MCF 10A (cell line): ENCODE measurements at regions not wholly inside any gene's neighbourhood (a gene's known extent, or its start where the extent isn't known, plus 50 kb on each side); places are given as distances from the start of the nearest gene placed in this dataset.

Experiments
- BruUV-seq: library from RNA; stranded (reverse); fragments of 400-500 nt; replicated peaks from 2 replicates; lab custom pipeline; 2021; lab: Mats Ljungman, UMichigan
- CTCF ChIA-PET: fragments of 300-600 bp; sonication (Branson Sonifier 250); formaldehyde crosslinking; extraction: SDS; loops from one replicate; lab custom pipeline; 2021; ENCODE audit warnings: antibody characterized with exemption, inconsistent platforms; lab: Yijun Ruan, JAX
- POLR2A ChIA-PET: fragments of 300-600, 350-650 bp; sonication (Branson Sonifier 250); formaldehyde crosslinking; extraction: SDS; loops from one replicate; lab custom pipeline; 2020; ENCODE audit warnings: antibody characterized with exemption, inconsistent platforms; lab: Yijun Ruan, JAX
- DNase-seq: peaks from one replicate; pipeline ENCODE4 v3.0.0-alpha.2; 2018; ENCODE audit not compliant: unreplicated experiment
- H3K27ac Mint-ChIP-seq: one replicate; pipeline ENCODE4 v1.8.0; 2022; ENCODE audit warnings: mild to moderate bottlenecking, low read depth, mixed read lengths; ENCODE audit not compliant: unreplicated experiment
- H3K27me3 Mint-ChIP-seq: one replicate; pipeline ENCODE4 v1.8.0; 2022; ENCODE audit warnings: mixed read lengths; ENCODE audit not compliant: insufficient read depth, unreplicated experiment
- H3K36me3 Mint-ChIP-seq: one replicate; pipeline ENCODE4 v1.8.0; 2022; ENCODE audit warnings: mild to moderate bottlenecking, moderate library complexity, mixed read lengths; ENCODE audit not compliant: insufficient read depth, unreplicated experiment
- H3K4me1 Mint-ChIP-seq: one replicate; pipeline ENCODE4 v1.8.0; 2022; ENCODE audit warnings: mixed read lengths; ENCODE audit not compliant: insufficient read depth, unreplicated experiment
- H3K4me3 Mint-ChIP-seq: one replicate; pipeline ENCODE4 v1.8.0; 2022; ENCODE audit warnings: mild to moderate bottlenecking, moderate library complexity, mixed read lengths; ENCODE audit not compliant: unreplicated experiment
- H3K9me3 Mint-ChIP-seq: one replicate; pipeline ENCODE4 v1.8.0; 2022; ENCODE audit warnings: mixed read lengths; ENCODE audit not compliant: unreplicated experiment
- CTCF ChIP-seq: fragments of 200-600 bp; IDR thresholded peaks from one replicate; pipeline ENCODE4 v1.8.0; 2022; ENCODE audit warnings: antibody characterized with exemption, mild to moderate bottlenecking; ENCODE audit not compliant: unreplicated experiment
- intact Hi-C: fragments of 100-400 bp; cut with micrococcal nuclease; formaldehyde crosslinking; loops from 2 replicates; pipeline ENCODE4 v1.14.1; 2022

- no TSS peak for BruUV-seq
- H3K9me3 Mint-ChIP-seq: no peaks in the 10 kb centered on the region
- H3K4me3 Mint-ChIP-seq: no peak overlapping the region
- intact Hi-C loops: no loop called here
- TF ChIP-seq CTCF: no peak
- no peak for DNase-seq
- no peak overlapping the region for H3K27ac Mint-ChIP-seq
- no peaks in the 10 kb centered on the region for H3K27me3 Mint-ChIP-seq
- no peaks in the 10 kb centered on the region for H3K36me3 Mint-ChIP-seq
- POLR2A ChIA-PET: interaction anchor here (1.6 kb wide), 1 partner anchor 9 kb away, joined by 6 read pairs; no protein-coding TSS in a partner anchor
- CTCF ChIA-PET: interaction anchor here (1.3 kb wide), 1 partner anchor 12 kb away, joined by 4 read pairs; no protein-coding TSS in a partner anchor
- no peaks in the 10 kb centered on the region for H3K4me1 Mint-ChIP-seq
Measured at GRCh38 chr5:124877501-124878146, 131.2 kb upstream of the ZNF608 start.

- Mint-ChIP-seq H3K4me1 (no peaks in the 10 kb centered on the region), H3K9me3 (no peaks in the 10 kb centered on the region), H3K4me3 (no peak overlapping the region), H3K27me3 (no peaks in the 10 kb centered on the region), H3K27ac (no peak overlapping the region), H3K36me3 (no peaks in the 10 kb centered on the region)
- TF ChIP-seq CTCF: no peak
- CTCF ChIA-PET: interaction anchor here (0.5 kb wide), 1 partner anchor 1208 kb away, joined by 4 read pairs; no protein-coding TSS in a partner anchor
- intact Hi-C loops: no loop called here
- BruUV-seq: no TSS peak
- POLR2A ChIA-PET: interaction anchor here (0.6 to 0.8 kb wide), 2 partner anchors 8 to 354 kb away, joined by 3 read pairs; no protein-coding TSS in a partner anchor
- DNase-seq: no peak
Measured at GRCh38 chr5:124878583-124879342, 132.3 kb upstream of the ZNF608 start.

GRCh38 chr5:124880903-124881697, 134.7 kb upstream of the ZNF608 start:
- no TSS peak for BruUV-seq
- POLR2A ChIA-PET: interaction anchor here (1.1 kb wide), 1 partner anchor 42 kb away, joined by 4 read pairs; no protein-coding TSS in a partner anchor
- TF ChIP-seq CTCF: no peak
- DNase-seq: no peak
- Mint-ChIP-seq H3K9me3 (no peaks in the 10 kb centered on the region), H3K36me3 (no peaks in the 10 kb centered on the region), H3K27ac (no peak overlapping the region), H3K27me3 (no peaks in the 10 kb centered on the region), H3K4me3 (no peak overlapping the region), H3K4me1 (no peaks in the 10 kb centered on the region)
- CTCF ChIA-PET: interaction anchor here (0.7 kb wide), 1 partner anchor 229 kb away, joined by 3 read pairs; no protein-coding TSS in a partner anchor
- intact Hi-C loops: no loop called here
